ENCODE measurements at regions not wholly inside any gene's neighbourhood (a gene's known extent, or its start where the extent isn't known, plus 50 kb on each side); places are given as distances from the start of the nearest gene placed in this dataset.

DNA sequence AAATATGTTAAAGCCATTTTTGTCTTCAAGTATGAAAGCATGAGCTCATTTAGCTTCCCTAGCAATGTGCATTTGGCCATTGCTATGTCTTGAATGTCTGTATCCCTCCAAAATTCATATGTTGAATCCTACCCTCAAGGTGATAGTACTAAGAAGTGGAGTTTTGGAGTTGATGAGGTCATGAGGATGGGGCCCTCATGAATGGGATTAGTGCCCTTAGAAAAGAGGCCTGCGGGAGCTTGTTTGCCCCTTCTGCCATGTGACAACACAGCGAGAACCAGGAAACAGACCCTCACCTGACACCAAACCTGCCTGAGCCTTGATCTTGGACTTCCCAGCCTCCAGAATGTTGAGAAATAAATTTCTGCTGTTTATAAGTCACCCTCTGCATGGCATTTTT, 61.3 kb upstream of the UCN3 start:
- TF ChIP-seq, protein P1, sequence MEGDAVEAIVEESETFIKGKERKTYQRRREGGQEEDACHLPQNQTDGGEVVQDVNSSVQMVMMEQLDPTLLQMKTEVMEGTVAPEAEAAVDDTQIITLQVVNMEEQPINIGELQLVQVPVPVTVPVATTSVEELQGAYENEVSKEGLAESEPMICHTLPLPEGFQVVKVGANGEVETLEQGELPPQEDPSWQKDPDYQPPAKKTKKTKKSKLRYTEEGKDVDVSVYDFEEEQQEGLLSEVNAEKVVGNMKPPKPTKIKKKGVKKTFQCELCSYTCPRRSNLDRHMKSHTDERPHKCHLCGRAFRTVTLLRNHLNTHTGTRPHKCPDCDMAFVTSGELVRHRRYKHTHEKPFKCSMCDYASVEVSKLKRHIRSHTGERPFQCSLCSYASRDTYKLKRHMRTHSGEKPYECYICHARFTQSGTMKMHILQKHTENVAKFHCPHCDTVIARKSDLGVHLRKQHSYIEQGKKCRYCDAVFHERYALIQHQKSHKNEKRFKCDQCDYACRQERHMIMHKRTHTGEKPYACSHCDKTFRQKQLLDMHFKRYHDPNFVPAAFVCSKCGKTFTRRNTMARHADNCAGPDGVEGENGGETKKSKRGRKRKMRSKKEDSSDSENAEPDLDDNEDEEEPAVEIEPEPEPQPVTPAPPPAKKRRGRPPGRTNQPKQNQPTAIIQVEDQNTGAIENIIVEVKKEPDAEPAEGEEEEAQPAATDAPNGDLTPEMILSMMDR (IDR thresholded peaks at IDR 0.05), result no peak
- no peak for TF ChIP-seq POLR2A (IDR thresholded peaks at IDR 0.05)
